Activated CD8-positive, alpha-beta T cell treated with anti-CD3 and anti-CD28 coated beads for 36 hours (primary cell): ENCODE measurements at regions not wholly inside any gene's neighbourhood (a gene's known extent, or its start where the extent isn't known, plus 50 kb on each side); places are given as distances from the start of the nearest gene placed in this dataset.
"Not testable (repeated sequence)": the region's sequence is repeated elsewhere in the genome, so short reads cannot be mapped to it uniquely, and the experiment has no call there.

Experiments
- ATAC-seq: fragments of 200-7000 bp; cut with Tn5 transposase; one replicate; pipeline ENCODE4 v1.10.0; 2021; ENCODE audit warnings: mild to moderate bottlenecking, moderate library complexity
- CTCF ChIA-PET: fragments of 350-600 bp; sonication (Branson Sonifier 250); formaldehyde crosslinking; loops from one replicate; lab custom pipeline; 2021; ENCODE audit warnings: antibody characterized with exemption; lab: Charles Lee
- POLR2A ChIA-PET: fragments of 350-600 bp; sonication (Branson Sonifier 250); formaldehyde crosslinking; loops from one replicate; lab custom pipeline; 2021; ENCODE audit warnings: antibody characterized with exemption; lab: Charles Lee
- DNase-seq: peaks from one replicate; pipeline ENCODE4 v3.0.0-alpha.2; 2020
- H3K27ac Mint-ChIP-seq: one replicate; pipeline ENCODE4 v1.8.0; 2021; ENCODE audit warnings: mild to moderate bottlenecking, mixed read lengths
- H3K27me3 Mint-ChIP-seq: one replicate; pipeline ENCODE4 v1.8.0; 2021; ENCODE audit warnings: mixed read lengths
- H3K36me3 Mint-ChIP-seq: one replicate; pipeline ENCODE4 v1.8.0; 2021; ENCODE audit warnings: low read depth, mixed read lengths
- H3K4me1 Mint-ChIP-seq: one replicate; pipeline ENCODE4 v1.8.0; 2021; ENCODE audit warnings: low read depth, mixed read lengths
- H3K4me3 Mint-ChIP-seq: one replicate; pipeline ENCODE4 v1.8.0; 2021; ENCODE audit warnings: mild to moderate bottlenecking, moderate library complexity, mixed read lengths
- H3K9me3 Mint-ChIP-seq: one replicate; pipeline ENCODE4 v1.8.0; 2021; ENCODE audit warnings: mixed read lengths
- CTCF ChIP-seq: fragments of 200-600 bp; IDR thresholded peaks from one replicate; pipeline ENCODE4 v1.8.0; 2022; ENCODE audit warnings: antibody characterized with exemption, mild to moderate bottlenecking
- intact Hi-C: fragments of 100-400 bp; cut with micrococcal nuclease; formaldehyde crosslinking; loops from one replicate; pipeline ENCODE4 v1.10.0; 2022

- intact Hi-C loops = no loop called here
- POLR2A ChIA-PET = no interaction called here
- Mint-ChIP-seq H3K9me3 (peaks cover 9% of the 10 kb centered on the region), H3K4me3 (no peak overlapping the region), H3K4me1 (no peaks in the 10 kb centered on the region), H3K27ac (no peak overlapping the region), H3K36me3 (no peaks in the 10 kb centered on the region), H3K27me3 (no peaks in the 10 kb centered on the region)
- DNase-seq = no peak
- CTCF ChIA-PET = no interaction called here
- no peak for ATAC-seq
- TF ChIP-seq CTCF = no peak
Measured at GRCh38 chr2:78237704-78238103, 715.5 kb upstream of the LRRTM4 start.

GRCh38 chr2:78245394-78246135 lies 723.4 kb upstream of the LRRTM4 start:
- intact Hi-C loops = no loop called here
- POLR2A ChIA-PET = no interaction called here
- H3K27ac Mint-ChIP-seq = no peak overlapping the region
- peaks cover 15% of the 10 kb centered on the region for H3K9me3 Mint-ChIP-seq
- no peaks in the 10 kb centered on the region for H3K36me3 Mint-ChIP-seq
- no peak for DNase-seq
- H3K4me3 Mint-ChIP-seq = no peak overlapping the region
- H3K4me1 Mint-ChIP-seq = no peaks in the 10 kb centered on the region
- CTCF ChIA-PET = no interaction called here
- ATAC-seq = no peak
- H3K27me3 Mint-ChIP-seq = no peaks in the 10 kb centered on the region
- no peak for TF ChIP-seq CTCF

GRCh38 chr2:78251708-78252107 lies 729.5 kb upstream of the LRRTM4 start:
- no peaks in the 10 kb centered on the region for H3K36me3 Mint-ChIP-seq
- no peak for TF ChIP-seq CTCF
- intact Hi-C loops = no loop called here
- H3K27ac Mint-ChIP-seq = no peak overlapping the region
- H3K4me1 Mint-ChIP-seq = no peaks in the 10 kb centered on the region
- no peak overlapping the region for H3K4me3 Mint-ChIP-seq
- POLR2A ChIA-PET = no interaction called here
- DNase-seq (no peak), ATAC-seq (no peak)
- H3K9me3 Mint-ChIP-seq = peaks cover 17% of the 10 kb centered on the region
- H3K27me3 Mint-ChIP-seq = no peaks in the 10 kb centered on the region
- CTCF ChIA-PET = no interaction called here

- H3K9me3 Mint-ChIP-seq = peaks cover 9% of the 10 kb centered on the region
- H3K27me3 Mint-ChIP-seq = no peaks in the 10 kb centered on the region
- DNase-seq (no peak), ATAC-seq (no peak)
- no peak overlapping the region for H3K4me3 Mint-ChIP-seq
- intact Hi-C loops = no loop called here
- TF ChIP-seq CTCF = no peak
- CTCF ChIA-PET = no interaction called here
- no peaks in the 10 kb centered on the region for H3K36me3 Mint-ChIP-seq
- no peak overlapping the region for H3K27ac Mint-ChIP-seq
- no peaks in the 10 kb centered on the region for H3K4me1 Mint-ChIP-seq
- POLR2A ChIA-PET = no interaction called here
Measured at GRCh38 chr2:78260861-78261260, 738.7 kb upstream of the LRRTM4 start.

GRCh38 chr2:78261454-78261853 lies 739.3 kb upstream of the LRRTM4 start:
- Mint-ChIP-seq H3K27me3 (no peaks in the 10 kb centered on the region), H3K9me3 (peaks cover 9% of the 10 kb centered on the region), H3K4me3 (no peak overlapping the region), H3K4me1 (no peaks in the 10 kb centered on the region), H3K36me3 (no peaks in the 10 kb centered on the region), H3K27ac (no peak overlapping the region)
- intact Hi-C loops = no loop called here
- no peak for TF ChIP-seq CTCF
- ATAC-seq = no peak
- DNase-seq = no peak
- ChIA-PET POLR2A (no interaction called here), CTCF (no interaction called here)

- DNase-seq, H3K27ac Mint-ChIP-seq, POLR2A ChIA-PET, intact Hi-C loops, CTCF ChIA-PET, H3K4me3 Mint-ChIP-seq, ATAC-seq, H3K4me1 Mint-ChIP-seq, H3K36me3 Mint-ChIP-seq, H3K9me3 Mint-ChIP-seq, H3K27me3 Mint-ChIP-seq: not testable (repeated sequence)
Measured at GRCh38 chr2:78262089-78262488, 739.9 kb upstream of the LRRTM4 start.
